RWPE2 (cell line): ENCODE measurements at regions not wholly inside any gene's neighbourhood (a gene's known extent, or its start where the extent isn't known, plus 50 kb on each side); places are given as distances from the start of the nearest gene placed in this dataset.

Source experiments
- ATAC-seq: fragments of 200-7000 bp; cut with Tn5 transposase; 3 replicates; pipeline ENCODE4 v1.9.1; 2021; ENCODE audit warnings: low read depth
- DNase-seq: peaks from one replicate; pipeline ENCODE4 v3.0.0-alpha.2; 2020; ENCODE audit warnings: low spot score
- H3K27ac ChIP-seq: fragments of 450-650 bp; 2 replicates; pipeline ENCODE4 v1.5.1; 2017; ENCODE audit warnings: mild to moderate bottlenecking; ENCODE audit not compliant: poor library complexity, severe bottlenecking
- H3K27me3 ChIP-seq: fragments of 250-450 bp; sonication (Bioruptor Pico); 2 replicates; pipeline ENCODE4 v1.5.1; 2021; ENCODE audit warnings: mild to moderate bottlenecking, moderate library complexity; ENCODE audit not compliant: insufficient read depth, poor library complexity, severe bottlenecking
- H3K36me3 ChIP-seq: fragments of 250-450 bp; sonication (Bioruptor Pico); 2 replicates; pipeline ENCODE4 v1.5.1; 2020; ENCODE audit warnings: low read depth, mild to moderate bottlenecking, moderate library complexity
- H3K4me1 ChIP-seq: fragments of 250-450 bp; sonication (Bioruptor Pico); 2 replicates; pipeline ENCODE4 v1.5.1; 2021; ENCODE audit warnings: mild to moderate bottlenecking, moderate library complexity; ENCODE audit not compliant: insufficient read depth, poor library complexity, severe bottlenecking
- H3K4me3 ChIP-seq: fragments of 250-450 bp; sonication (Bioruptor Pico); 2 replicates; pipeline ENCODE4 v1.5.1; 2021; ENCODE audit warnings: mild to moderate bottlenecking, moderate library complexity; ENCODE audit not compliant: severe bottlenecking
- H3K9me3 ChIP-seq: fragments of 250-450 bp; sonication (Bioruptor Pico); 2 replicates; pipeline ENCODE4 v1.5.1; 2021; ENCODE audit warnings: mild to moderate bottlenecking, moderate library complexity; ENCODE audit not compliant: severe bottlenecking
- CTCF ChIP-seq: fragments of 450-650 bp; IDR thresholded peaks from one replicate; pipeline ENCODE4 v1.5.1; 2017; ENCODE audit warnings: mild to moderate bottlenecking, moderate library complexity; ENCODE audit not compliant: poor library complexity, severe bottlenecking

GRCh38 chr12:115243933-115244628 is 560.1 kb upstream of the TBX3 start:
- no peak for ATAC-seq

GRCh38 chr12:115240251-115240650 is 556.3 kb upstream of the TBX3 start:
- H3K27me3 ChIP-seq: no peaks in the 10 kb centered on the region
- no peak for TF ChIP-seq CTCF
- ATAC-seq (no peak), DNase-seq (no peak)
- no peak overlapping the region for H3K27ac ChIP-seq
- H3K36me3 ChIP-seq: no peaks in the 10 kb centered on the region
- H3K4me1 ChIP-seq: no peaks in the 10 kb centered on the region
- H3K4me3 ChIP-seq: no peak overlapping the region
- H3K9me3 ChIP-seq: no peaks in the 10 kb centered on the region

More at GRCh38 chr12:115243933-115244628, 560.1 kb upstream of the TBX3 start:
- DNase-seq: no peak
- TF ChIP-seq CTCF: no peak
- no peaks in the 10 kb centered on the region for H3K36me3 ChIP-seq
- H3K27me3 ChIP-seq: no peaks in the 10 kb centered on the region
- no peak overlapping the region for H3K27ac ChIP-seq
- H3K4me3 ChIP-seq: no peak overlapping the region
- no peaks in the 10 kb centered on the region for H3K4me1 ChIP-seq
- H3K9me3 ChIP-seq: no peaks in the 10 kb centered on the region

- no peaks in the 10 kb centered on the region for H3K27me3 ChIP-seq
- no peak for DNase-seq
- no peak overlapping the region for H3K27ac ChIP-seq
- H3K36me3 ChIP-seq: no peaks in the 10 kb centered on the region
- ATAC-seq: no peak
- no peaks in the 10 kb centered on the region for H3K9me3 ChIP-seq
- H3K4me1 ChIP-seq: no peaks in the 10 kb centered on the region
- H3K4me3 ChIP-seq: no peak overlapping the region
- TF ChIP-seq CTCF: no peak
Observed at GRCh38 chr12:115235880-115236279, 551.9 kb upstream of the TBX3 start.

GRCh38 chr12:115233891-115234543 is 550.0 kb upstream of the TBX3 start:
- DNase-seq (no peak), ATAC-seq (no peak)
- no peaks in the 10 kb centered on the region for H3K4me1 ChIP-seq
- no peak overlapping the region for H3K4me3 ChIP-seq
- H3K27ac ChIP-seq: no peak overlapping the region
- no peaks in the 10 kb centered on the region for H3K9me3 ChIP-seq
- H3K36me3 ChIP-seq: no peaks in the 10 kb centered on the region
- no peaks in the 10 kb centered on the region for H3K27me3 ChIP-seq
- TF ChIP-seq CTCF: no peak

GRCh38 chr12:115232455-115233156 is 548.6 kb upstream of the TBX3 start:
- Histone ChIP-seq H3K4me1 (peaks cover 7% of the 10 kb centered on the region), H3K27ac (no peak overlapping the region), H3K36me3 (no peaks in the 10 kb centered on the region), H3K27me3 (no peaks in the 10 kb centered on the region), H3K9me3 (no peaks in the 10 kb centered on the region), H3K4me3 (no peak overlapping the region)
- DNase-seq (no peak), ATAC-seq (no peak)
- TF ChIP-seq CTCF: no peak
